ENCODE measurements at regions not wholly inside any gene's neighbourhood (a gene's known extent, or its start where the extent isn't known, plus 50 kb on each side); places are given as distances from the start of the nearest gene placed in this dataset.
A peak's percentile ranks its signal among the peaks of the same experiment; 100 is the strongest.

GRCh38 chr2:128645631-128646030 is 327.0 kb upstream of the HS6ST1 start:
- DNase-seq (ENCODE audit: low spot score, unreplicated experiment) = peak; percentile 3
- H3K27ac Mint-ChIP-seq = no peak overlapping the region
- no peaks in the 10 kb centered on the region for H3K36me3 Mint-ChIP-seq (ENCODE audit: insufficient read depth)
- TF ChIP-seq, protein P1, sequence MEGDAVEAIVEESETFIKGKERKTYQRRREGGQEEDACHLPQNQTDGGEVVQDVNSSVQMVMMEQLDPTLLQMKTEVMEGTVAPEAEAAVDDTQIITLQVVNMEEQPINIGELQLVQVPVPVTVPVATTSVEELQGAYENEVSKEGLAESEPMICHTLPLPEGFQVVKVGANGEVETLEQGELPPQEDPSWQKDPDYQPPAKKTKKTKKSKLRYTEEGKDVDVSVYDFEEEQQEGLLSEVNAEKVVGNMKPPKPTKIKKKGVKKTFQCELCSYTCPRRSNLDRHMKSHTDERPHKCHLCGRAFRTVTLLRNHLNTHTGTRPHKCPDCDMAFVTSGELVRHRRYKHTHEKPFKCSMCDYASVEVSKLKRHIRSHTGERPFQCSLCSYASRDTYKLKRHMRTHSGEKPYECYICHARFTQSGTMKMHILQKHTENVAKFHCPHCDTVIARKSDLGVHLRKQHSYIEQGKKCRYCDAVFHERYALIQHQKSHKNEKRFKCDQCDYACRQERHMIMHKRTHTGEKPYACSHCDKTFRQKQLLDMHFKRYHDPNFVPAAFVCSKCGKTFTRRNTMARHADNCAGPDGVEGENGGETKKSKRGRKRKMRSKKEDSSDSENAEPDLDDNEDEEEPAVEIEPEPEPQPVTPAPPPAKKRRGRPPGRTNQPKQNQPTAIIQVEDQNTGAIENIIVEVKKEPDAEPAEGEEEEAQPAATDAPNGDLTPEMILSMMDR (IDR thresholded peaks at IDR 0.05; ENCODE audit: unreplicated experiment) = no peak
- H3K4me3 Mint-ChIP-seq (ENCODE audit: low read depth) = no peak overlapping the region
- H3K4me1 Mint-ChIP-seq (ENCODE audit: low read depth) = peaks cover 4% of the 10 kb centered on the region
- H3K9me3 Mint-ChIP-seq (ENCODE audit: low read depth) = no peaks in the 10 kb centered on the region
- peaks cover 40% of the 10 kb centered on the region for H3K27me3 Mint-ChIP-seq

GRCh38 chr2:128646091-128646490 is 327.4 kb upstream of the HS6ST1 start:
- H3K27ac Mint-ChIP-seq = no peak overlapping the region
- TF ChIP-seq, protein P1 (IDR thresholded peaks at IDR 0.05; ENCODE audit: unreplicated experiment) = no peak
- H3K36me3 Mint-ChIP-seq (ENCODE audit: insufficient read depth) = no peaks in the 10 kb centered on the region
- peaks cover 4% of the 10 kb centered on the region for H3K4me1 Mint-ChIP-seq (ENCODE audit: low read depth)
- H3K4me3 Mint-ChIP-seq (ENCODE audit: low read depth) = no peak overlapping the region
- DNase-seq (ENCODE audit: low spot score, unreplicated experiment) = peak; percentile 4
- H3K9me3 Mint-ChIP-seq (ENCODE audit: low read depth) = no peaks in the 10 kb centered on the region
- peaks cover 40% of the 10 kb centered on the region for H3K27me3 Mint-ChIP-seq

- no peak overlapping the region for H3K27ac Mint-ChIP-seq
- no peaks in the 10 kb centered on the region for H3K9me3 Mint-ChIP-seq (ENCODE audit: low read depth)
- TF ChIP-seq, protein P1 (IDR thresholded peaks at IDR 0.05; ENCODE audit: unreplicated experiment) = no peak
- no peak overlapping the region for H3K4me3 Mint-ChIP-seq (ENCODE audit: low read depth)
- no peaks in the 10 kb centered on the region for H3K36me3 Mint-ChIP-seq (ENCODE audit: insufficient read depth)
- H3K4me1 Mint-ChIP-seq (ENCODE audit: low read depth) = peaks cover 4% of the 10 kb centered on the region
- H3K27me3 Mint-ChIP-seq = peaks cover 34% of the 10 kb centered on the region
- peak; percentile 3 for DNase-seq (ENCODE audit: low spot score, unreplicated experiment)
Observed at GRCh38 chr2:128646691-128647090, 328.0 kb upstream of the HS6ST1 start.

DNA sequence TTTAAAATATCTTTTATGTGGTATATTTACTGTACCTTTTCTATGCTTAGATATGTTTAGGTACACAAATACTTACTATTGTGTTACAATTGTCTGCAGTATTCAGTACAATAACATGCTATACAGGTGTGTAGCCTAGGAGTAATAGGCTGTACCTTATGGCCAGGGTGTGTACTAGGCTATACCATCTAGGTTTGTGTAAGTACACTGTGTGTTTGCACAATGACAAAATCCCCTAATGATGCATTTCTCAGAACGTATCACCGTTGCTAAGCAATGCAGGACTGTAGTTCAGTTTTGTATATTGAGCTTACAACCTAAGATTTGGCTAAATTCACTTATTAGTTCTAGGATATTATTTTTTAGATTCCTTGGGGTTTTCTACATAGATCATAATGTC is 332.3 kb upstream of the HS6ST1 start:
- peaks cover 7% of the 10 kb centered on the region for H3K27me3 Mint-ChIP-seq
- H3K27ac Mint-ChIP-seq = no peak overlapping the region
- TF ChIP-seq, protein P1 (IDR thresholded peaks at IDR 0.05; ENCODE audit: unreplicated experiment) = no peak
- no peak overlapping the region for H3K4me3 Mint-ChIP-seq (ENCODE audit: low read depth)
- H3K36me3 Mint-ChIP-seq (ENCODE audit: insufficient read depth) = no peaks in the 10 kb centered on the region
- no peak for DNase-seq (ENCODE audit: low spot score, unreplicated experiment)
- H3K9me3 Mint-ChIP-seq (ENCODE audit: low read depth) = no peaks in the 10 kb centered on the region
- no peaks in the 10 kb centered on the region for H3K4me1 Mint-ChIP-seq (ENCODE audit: low read depth)

DNA sequence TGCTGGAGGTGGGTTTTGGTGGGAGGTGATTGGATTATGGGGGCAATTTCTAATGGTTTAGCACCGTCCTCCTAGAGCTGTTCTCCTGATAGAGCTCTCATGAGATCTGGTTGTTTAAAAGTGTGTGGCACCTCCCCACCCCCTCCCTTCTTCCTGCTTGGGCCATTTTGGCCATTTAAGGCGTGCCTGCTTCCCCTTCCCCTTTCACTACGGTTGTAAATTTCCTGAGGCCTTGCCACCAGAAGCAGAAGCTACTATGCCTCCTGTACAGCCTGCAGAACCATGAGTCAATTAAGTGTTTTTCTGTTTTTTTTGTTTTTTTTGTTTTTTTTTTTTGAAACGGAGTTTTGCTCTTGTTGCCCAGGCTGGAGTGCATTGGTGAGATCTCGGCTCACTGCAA is 335.7 kb upstream of the HS6ST1 start:
- Mint-ChIP-seq H3K27ac (no peak overlapping the region), H3K4me3 (ENCODE audit: low read depth) (no peak overlapping the region), H3K27me3 (peaks cover 3% of the 10 kb centered on the region), H3K36me3 (ENCODE audit: insufficient read depth) (no peaks in the 10 kb centered on the region), H3K4me1 (ENCODE audit: low read depth) (no peaks in the 10 kb centered on the region), H3K9me3 (ENCODE audit: low read depth) (no peaks in the 10 kb centered on the region)
- DNase-seq (ENCODE audit: low spot score, unreplicated experiment) = no peak
- TF ChIP-seq, protein P1 (IDR thresholded peaks at IDR 0.05; ENCODE audit: unreplicated experiment) = no peak
